T follicular helper cell (primary cell): ENCODE measurements at regions not wholly inside any gene's neighbourhood (a gene's known extent, or its start where the extent isn't known, plus 50 kb on each side); places are given as distances from the start of the nearest gene placed in this dataset.
"Not testable (repeated sequence)": the region's sequence is repeated elsewhere in the genome, so short reads cannot be mapped to it uniquely, and the experiment has no call there.

Experiments used
- DNase-seq: peaks from one replicate; pipeline ENCODE4 v3.0.0-alpha.2; 2020; ENCODE audit warnings: low read depth

- DNase-seq = no peak
Measured at GRCh38 chr10:3959370-3960325, 174.6 kb upstream of the KLF6 start.

- no peak for DNase-seq
Measured at GRCh38 chr10:3958472-3958996, 173.5 kb upstream of the KLF6 start.

- no peak for DNase-seq
Measured at GRCh38 chr10:3955955-3956617, 171.1 kb upstream of the KLF6 start.

- DNase-seq = no peak
Measured at GRCh38 chr10:3955493-3955892, 170.5 kb upstream of the KLF6 start.

- no peak for DNase-seq
Measured at GRCh38 chr10:3954615-3955014, 169.6 kb upstream of the KLF6 start.

GRCh38 chr10:3954007-3954406, 169.0 kb upstream of the KLF6 start:
- DNase-seq = not testable (repeated sequence)

GRCh38 chr10:3951993-3952392, 167.0 kb upstream of the KLF6 start:
- DNase-seq = no peak

GRCh38 chr10:3950676-3951275, 165.8 kb upstream of the KLF6 start:
- DNase-seq = no peak

GRCh38 chr10:3949711-3950110, 164.7 kb upstream of the KLF6 start:
- no peak for DNase-seq

GRCh38 chr10:3948843-3949242, 163.8 kb upstream of the KLF6 start:
- DNase-seq = peak; percentile 62

GRCh38 chr10:3946234-3947229, 161.5 kb upstream of the KLF6 start:
- no peak for DNase-seq

- no peak for DNase-seq
Measured at GRCh38 chr10:3945026-3945425, 160.0 kb upstream of the KLF6 start.

GRCh38 chr10:3944591-3944990, 159.6 kb upstream of the KLF6 start:
- no peak for DNase-seq

GRCh38 chr10:3943695-3944257, 158.8 kb upstream of the KLF6 start:
- no peak for DNase-seq

- DNase-seq = no peak
Measured at GRCh38 chr10:3942937-3943489, 158.0 kb upstream of the KLF6 start.

- no peak for DNase-seq
Measured at GRCh38 chr10:3941676-3942075, 156.7 kb upstream of the KLF6 start.

GRCh38 chr10:3936422-3937040, 151.5 kb upstream of the KLF6 start:
- DNase-seq = no peak

GRCh38 chr10:3935933-3936359, 150.9 kb upstream of the KLF6 start:
- no peak for DNase-seq

- DNase-seq = peak; percentile 6
Measured at GRCh38 chr10:3935141-3935540, 150.1 kb upstream of the KLF6 start.

- no peak for DNase-seq
Measured at GRCh38 chr10:3933733-3934132, 148.7 kb upstream of the KLF6 start.
